Stimulated activated naive B cell treated with anti-CD40 and anti-IgM and Interleukin-4, amounts not matched to agents 10 μg/mL and 1 μg/mL and 100 μg/mL, for 72 hours (primary cell): ENCODE measurements at regions not wholly inside any gene's neighbourhood (a gene's known extent, or its start where the extent isn't known, plus 50 kb on each side); places are given as distances from the start of the nearest gene placed in this dataset.

Experiments used
- ATAC-seq, 2 donors: fragments of 150-1000 bp; cut with Tn5 transposase; replicated peaks; 2 replicates each; pipeline ENCODE4 v1.10.0; 2021; ENCODE audit warnings: moderate library complexity in 1 of 2
- DNase-seq: peaks from one replicate; pipeline ENCODE4 v3.0.0; 2021
- H3K27ac Mint-ChIP-seq: one replicate; pipeline ENCODE4 v1.8.0; 2022; ENCODE audit warnings: mild to moderate bottlenecking, mixed read lengths
- H3K27me3 Mint-ChIP-seq, 2 donors: one replicate each; pipeline ENCODE4 v1.8.0; 2022; ENCODE audit warnings: mixed read lengths in 2 of 2
- H3K36me3 Mint-ChIP-seq, 2 donors: one replicate each; pipeline ENCODE4 v1.8.0; 2022; ENCODE audit warnings: mixed read lengths in 2 of 2, mild to moderate bottlenecking in 1 of 2
- H3K4me1 Mint-ChIP-seq, 2 donors: one replicate each; pipeline ENCODE4 v1.8.0; 2022; ENCODE audit warnings: mixed read lengths in 2 of 2, mild to moderate bottlenecking in 1 of 2
- H3K4me3 Mint-ChIP-seq, 2 donors: one replicate each; pipeline ENCODE4 v1.8.0; 2022; ENCODE audit warnings: mild to moderate bottlenecking in 2 of 2, mixed read lengths in 2 of 2, moderate library complexity in 1 of 2
- H3K9me3 Mint-ChIP-seq, 2 donors: one replicate each; pipeline ENCODE4 v1.8.0; 2022; ENCODE audit warnings: mixed read lengths in 2 of 2, mild to moderate bottlenecking in 1 of 2

DNA sequence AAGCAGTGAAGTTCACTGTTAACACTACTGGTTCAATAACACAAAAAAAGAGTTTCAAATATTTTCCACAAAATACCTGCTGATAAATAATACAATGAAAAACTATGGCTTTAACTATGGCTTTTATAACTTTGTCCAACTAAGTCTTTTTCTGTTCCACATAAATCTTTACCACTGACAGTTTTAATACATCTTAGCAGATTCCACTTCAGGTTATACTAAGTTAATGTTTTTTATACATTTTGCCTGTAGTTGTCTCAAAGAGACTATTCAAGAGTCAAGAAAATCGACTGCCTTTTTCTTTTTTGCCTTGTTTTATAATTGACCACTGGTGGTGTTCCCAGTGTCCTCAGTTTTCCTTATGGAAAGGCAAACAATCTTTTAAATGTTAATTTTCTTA, 379.7 kb upstream of the PMFBP1 start:
- Mint-ChIP-seq H3K9me3 (peaks cover 4 to 8% of the 10 kb centered on the region in 2 donors), H3K4me3 (no peak overlapping the region), H3K27me3 (no peaks in the 10 kb centered on the region), H3K27ac (no peak overlapping the region), H3K36me3 (peaks cover 6 to 17% of the 10 kb centered on the region in 2 donors), H3K4me1 (no peaks in the 10 kb centered on the region)
- DNase-seq (no peak), ATAC-seq (no peak)

DNA sequence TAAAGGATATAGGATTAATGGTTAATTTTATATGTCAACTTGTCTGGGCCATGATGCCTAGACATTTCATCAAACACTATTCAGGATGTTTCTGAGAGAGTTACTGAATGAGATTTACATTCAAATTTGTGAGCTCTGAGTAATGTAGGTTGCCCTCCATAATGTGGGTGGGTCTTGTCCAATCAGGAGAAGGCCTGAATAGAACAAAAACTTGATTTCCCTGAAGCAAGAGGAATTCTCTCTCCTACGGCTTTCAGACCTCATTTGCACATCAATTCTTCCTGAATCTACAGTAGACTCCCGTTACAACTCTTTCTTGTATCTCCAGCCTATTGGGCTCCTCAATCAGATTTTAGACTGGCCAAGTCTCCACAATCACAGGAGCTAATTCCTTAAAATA, 377.9 kb upstream of the PMFBP1 start:
- Mint-ChIP-seq H3K4me1 (no peaks in the 10 kb centered on the region), H3K27ac (no peak overlapping the region), H3K27me3 (no peaks in the 10 kb centered on the region), H3K4me3 (no peak overlapping the region), H3K9me3 (peaks cover 4 to 8% of the 10 kb centered on the region in 2 donors), H3K36me3 (peaks cover 6 to 23% of the 10 kb centered on the region in 2 donors)
- DNase-seq (no peak), ATAC-seq (no peak)

GRCh38 chr16:72542102-72542501, 370.1 kb upstream of the PMFBP1 start:
- H3K4me3 Mint-ChIP-seq, result no peak overlapping the region
- H3K9me3 Mint-ChIP-seq, result peaks cover 0 to 2% of the 10 kb centered on the region in 2 donors
- peaks cover 0 to 15% of the 10 kb centered on the region in 2 donors for H3K36me3 Mint-ChIP-seq
- DNase-seq (no peak), ATAC-seq (no peak)
- H3K27me3 Mint-ChIP-seq, result no peaks in the 10 kb centered on the region
- peaks cover 0 to 6% of the 10 kb centered on the region in 2 donors for H3K4me1 Mint-ChIP-seq
- H3K27ac Mint-ChIP-seq, result no peak overlapping the region

GRCh38 chr16:72537664-72538063, 365.7 kb upstream of the PMFBP1 start:
- H3K9me3 Mint-ChIP-seq, result no peaks in the 10 kb centered on the region
- no peak for DNase-seq
- peaks cover 0 to 4% of the 10 kb centered on the region in 2 donors for H3K36me3 Mint-ChIP-seq
- no peaks in the 10 kb centered on the region for H3K27me3 Mint-ChIP-seq
- ATAC-seq, result no peak
- H3K4me1 Mint-ChIP-seq, result peaks cover 0 to 6% of the 10 kb centered on the region in 2 donors
- H3K4me3 Mint-ChIP-seq, result no peak overlapping the region
- no peak overlapping the region for H3K27ac Mint-ChIP-seq

- Mint-ChIP-seq H3K9me3 (no peaks in the 10 kb centered on the region), H3K27ac (no peak overlapping the region), H3K27me3 (no peaks in the 10 kb centered on the region), H3K4me3 (no peak overlapping the region), H3K4me1 (peaks cover 0 to 3% of the 10 kb centered on the region in 2 donors), H3K36me3 (peaks cover 0 to 4% of the 10 kb centered on the region in 2 donors)
- DNase-seq, result no peak
- no peak for ATAC-seq
Measured at GRCh38 chr16:72536723-72537435, 364.9 kb upstream of the PMFBP1 start.

- H3K27me3 Mint-ChIP-seq, result no peaks in the 10 kb centered on the region
- no peaks in the 10 kb centered on the region for H3K4me1 Mint-ChIP-seq
- peaks cover 3 to 7% of the 10 kb centered on the region in 2 donors for H3K9me3 Mint-ChIP-seq
- H3K36me3 Mint-ChIP-seq, result peaks cover 4 to 7% of the 10 kb centered on the region in 2 donors
- no peak overlapping the region for H3K27ac Mint-ChIP-seq
- H3K4me3 Mint-ChIP-seq, result no peak overlapping the region
- DNase-seq (no peak), ATAC-seq (no peak)
Measured at GRCh38 chr16:72532906-72533410, 361.0 kb upstream of the PMFBP1 start.

GRCh38 chr16:72530434-72530833, 358.5 kb upstream of the PMFBP1 start:
- Mint-ChIP-seq H3K9me3 (peaks cover 3 to 7% of the 10 kb centered on the region in 2 donors), H3K4me3 (no peak overlapping the region), H3K27me3 (no peaks in the 10 kb centered on the region), H3K36me3 (peaks cover 4 to 7% of the 10 kb centered on the region in 2 donors), H3K4me1 (no peaks in the 10 kb centered on the region), H3K27ac (no peak overlapping the region)
- ATAC-seq (no peak), DNase-seq (no peak)

DNA sequence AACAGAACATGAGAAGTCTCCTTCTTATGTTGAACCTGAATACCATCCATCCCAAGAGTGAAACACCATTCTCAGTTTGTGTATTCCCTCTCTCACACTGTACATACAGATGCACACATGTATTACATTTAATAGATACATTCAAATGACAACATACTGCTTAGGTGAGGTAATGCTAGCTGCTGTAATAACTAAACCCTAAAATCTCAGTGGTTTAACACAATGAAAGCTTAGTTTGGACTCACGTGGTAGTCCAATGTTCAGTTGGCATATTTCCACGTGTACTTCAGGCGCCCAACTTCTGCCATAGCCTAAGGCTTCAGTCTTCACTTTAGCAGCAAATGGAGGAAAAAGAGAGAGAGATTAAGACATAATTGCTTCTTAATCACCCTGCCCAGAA, 351.1 kb upstream of the PMFBP1 start:
- H3K27me3 Mint-ChIP-seq, result no peaks in the 10 kb centered on the region
- H3K4me1 Mint-ChIP-seq, result no peaks in the 10 kb centered on the region
- H3K4me3 Mint-ChIP-seq, result no peak overlapping the region
- ATAC-seq, result no peak
- no peak overlapping the region for H3K27ac Mint-ChIP-seq
- H3K36me3 Mint-ChIP-seq, result peaks cover 11 to 17% of the 10 kb centered on the region in 2 donors
- no peak for DNase-seq
- peaks cover 4 to 8% of the 10 kb centered on the region in 2 donors for H3K9me3 Mint-ChIP-seq

GRCh38 chr16:72517154-72517553, 345.2 kb upstream of the PMFBP1 start:
- Mint-ChIP-seq H3K9me3 (peaks cover 4% of the 10 kb centered on the region in 2 donors), H3K36me3 (peaks cover 7 to 9% of the 10 kb centered on the region in 2 donors), H3K27ac (no peak overlapping the region), H3K27me3 (no peaks in the 10 kb centered on the region), H3K4me3 (no peak overlapping the region), H3K4me1 (no peaks in the 10 kb centered on the region)
- DNase-seq (no peak), ATAC-seq (no peak)

- H3K36me3 Mint-ChIP-seq, result peaks cover 0 to under 1% of the 10 kb centered on the region in 2 donors
- DNase-seq, result no peak
- H3K27me3 Mint-ChIP-seq, result no peaks in the 10 kb centered on the region
- no peaks in the 10 kb centered on the region for H3K9me3 Mint-ChIP-seq
- ATAC-seq, result no peak
- H3K4me3 Mint-ChIP-seq, result no peak overlapping the region
- H3K4me1 Mint-ChIP-seq, result no peaks in the 10 kb centered on the region
- no peak overlapping the region for H3K27ac Mint-ChIP-seq
Measured at GRCh38 chr16:72511171-72511570, 339.2 kb upstream of the PMFBP1 start.

DNA sequence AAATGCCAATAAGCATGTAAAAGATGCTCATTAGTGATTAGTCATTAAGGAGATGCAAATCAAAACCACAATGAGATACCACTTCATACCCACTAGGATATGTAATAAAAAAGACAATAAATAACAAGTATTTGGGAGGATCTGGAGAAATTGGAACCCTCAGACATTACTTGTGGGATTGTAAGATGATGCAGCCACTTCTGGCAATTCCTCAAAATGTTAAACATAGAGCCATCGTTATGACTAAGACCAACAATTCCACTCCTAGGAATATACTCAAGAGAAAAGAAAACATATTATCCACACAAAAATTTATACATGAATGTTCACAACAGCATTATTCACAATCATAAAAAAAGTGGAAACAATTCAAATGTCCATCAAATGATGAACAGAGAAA, 336.2 kb upstream of the PMFBP1 start:
- Mint-ChIP-seq H3K27me3 (no peaks in the 10 kb centered on the region), H3K4me3 (no peak overlapping the region), H3K27ac (no peak overlapping the region), H3K36me3 (no peaks in the 10 kb centered on the region), H3K4me1 (no peaks in the 10 kb centered on the region), H3K9me3 (no peaks in the 10 kb centered on the region)
- ATAC-seq, result no peak
- no peak for DNase-seq

DNA sequence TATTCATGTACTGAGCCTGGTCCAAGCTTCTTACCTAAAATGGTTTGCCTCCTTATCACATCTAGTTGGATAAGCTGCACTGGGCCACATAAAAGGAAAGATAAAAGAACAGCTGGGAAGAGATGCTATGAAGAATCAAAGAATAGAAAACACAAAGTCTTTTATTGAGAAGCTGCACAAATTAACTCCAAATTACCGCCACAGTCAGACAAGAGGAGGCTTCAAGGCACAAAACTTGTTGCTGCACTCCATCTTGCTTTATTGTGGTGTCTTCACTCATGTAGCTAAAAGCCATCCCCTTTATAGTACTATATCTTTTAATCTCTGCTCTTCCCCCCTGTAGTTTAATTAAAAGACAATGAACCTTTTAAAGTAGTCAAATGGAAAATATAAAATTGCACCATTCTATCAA, 330.6 kb upstream of the PMFBP1 start:
- DNase-seq (no peak), ATAC-seq (no peak)
- Mint-ChIP-seq H3K36me3 (no peaks in the 10 kb centered on the region), H3K4me1 (peaks cover 4 to 7% of the 10 kb centered on the region in 2 donors), H3K27me3 (no peaks in the 10 kb centered on the region), H3K4me3 (no peak overlapping the region), H3K9me3 (no peaks in the 10 kb centered on the region), H3K27ac (no peak overlapping the region)

DNA sequence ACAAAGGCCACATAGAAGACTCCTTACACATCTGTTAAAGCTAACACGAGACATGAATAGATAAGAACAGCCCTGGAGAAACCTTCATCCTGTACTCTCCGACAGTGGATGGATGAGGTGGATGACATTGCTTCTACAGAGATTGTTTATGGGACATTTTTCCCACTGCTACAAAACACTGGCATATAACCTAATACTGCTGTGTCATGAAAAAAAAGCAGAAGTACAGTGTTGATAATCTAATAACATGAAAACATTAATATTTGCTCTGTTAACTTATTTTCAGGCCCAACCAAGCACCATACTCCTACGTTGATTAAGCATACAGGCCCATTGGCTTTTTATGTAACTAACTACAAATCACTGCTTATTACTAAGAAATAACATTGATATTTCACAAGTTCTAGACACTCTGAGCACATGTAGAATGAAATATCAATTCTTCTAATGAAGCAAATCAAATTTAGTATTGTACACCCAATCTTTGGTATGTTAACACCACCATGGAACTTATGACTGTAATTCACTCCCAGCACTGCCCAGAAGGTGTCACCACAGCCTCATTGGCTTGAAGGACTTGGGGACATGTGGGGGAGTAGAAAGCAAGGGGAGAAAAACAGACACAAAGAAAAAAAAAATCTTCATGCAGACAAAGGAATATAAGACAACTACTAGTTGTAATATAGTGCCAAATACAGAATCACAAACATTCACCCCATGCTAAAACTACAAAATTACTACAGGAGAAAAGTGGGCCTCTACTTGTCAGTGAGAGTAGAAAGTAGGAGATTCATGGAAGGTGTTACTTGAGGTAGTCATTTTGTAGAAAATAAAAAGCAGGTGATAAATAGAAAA, 330.0 kb upstream of the PMFBP1 start:
- H3K36me3 Mint-ChIP-seq, result no peaks in the 10 kb centered on the region
- H3K4me3 Mint-ChIP-seq, result no peak overlapping the region
- peaks cover 4 to 7% of the 10 kb centered on the region in 2 donors for H3K4me1 Mint-ChIP-seq
- DNase-seq, result peak; percentile 34
- peak; percentile 83 to 88 for ATAC-seq
- H3K9me3 Mint-ChIP-seq, result no peaks in the 10 kb centered on the region
- H3K27me3 Mint-ChIP-seq, result no peaks in the 10 kb centered on the region
- H3K27ac Mint-ChIP-seq, result no peak overlapping the region

DNA sequence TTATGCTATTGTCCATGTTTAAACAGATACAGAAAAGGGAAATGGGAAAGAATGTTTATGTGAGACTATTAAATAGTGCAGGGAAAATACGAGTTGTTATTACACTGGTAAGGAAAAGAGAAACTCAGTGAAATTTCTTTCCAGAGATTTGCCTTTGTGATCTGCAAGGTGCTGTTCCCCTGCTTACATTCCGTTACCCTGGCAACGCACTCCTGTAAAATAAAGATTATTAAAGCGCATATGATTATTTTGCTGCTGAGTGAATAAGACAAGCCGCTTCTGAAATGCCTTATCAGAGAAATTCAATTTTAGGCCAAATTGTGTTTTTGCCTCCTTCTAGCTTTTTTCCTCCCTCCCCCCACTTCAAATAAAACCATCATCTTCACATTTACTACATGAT, 328.6 kb upstream of the PMFBP1 start:
- H3K4me3 Mint-ChIP-seq, result no peak overlapping the region
- no peaks in the 10 kb centered on the region for H3K36me3 Mint-ChIP-seq
- H3K9me3 Mint-ChIP-seq, result no peaks in the 10 kb centered on the region
- H3K4me1 Mint-ChIP-seq, result peaks cover 4 to 7% of the 10 kb centered on the region in 2 donors
- no peak overlapping the region for H3K27ac Mint-ChIP-seq
- ATAC-seq (no peak), DNase-seq (no peak)
- no peaks in the 10 kb centered on the region for H3K27me3 Mint-ChIP-seq
